ENCODE measurements at regions not wholly inside any gene's neighbourhood (a gene's known extent, or its start where the extent isn't known, plus 50 kb on each side); places are given as distances from the start of the nearest gene placed in this dataset.
A peak's percentile ranks its signal among the peaks of the same experiment; 100 is the strongest.

GRCh38 chr3:194852831-194853508 is 167.3 kb downstream of the FAM43A start:
- no peak for DNase-seq
- Mint-ChIP-seq H3K4me3 (no peak overlapping the region), H3K36me3 (ENCODE audit: insufficient read depth in 1 of 3, low read depth in 3 of 3) (no peaks in the 10 kb centered on the region), H3K9me3 (no peaks in the 10 kb centered on the region), H3K27me3 (ENCODE audit: low read depth) (peaks cover 4% of the 10 kb centered on the region), H3K27ac (peak overlapping the region in 1 of 3 experiments; percentile 69; a peak in 1 of 7 replicates), H3K4me1 (peaks cover 14 to 20% of the 10 kb centered on the region in 2 experiments)
- no CpG with 5 or more reads among the region's 16 CpGs for WGBS (ENCODE audit: extremely low coverage, insufficient read length, low lambda C conversion rate)
- Histone ChIP-seq H3K4me1 (ENCODE audit: insufficient read depth, low read length) (no peaks in the 10 kb centered on the region), H3K79me1 (ENCODE audit: insufficient read depth, low read depth, low read length, poor library complexity, severe bottlenecking) (no peaks in the 10 kb centered on the region), H3K23ac (ENCODE audit: insufficient read length, low read depth, low read length) (no peak overlapping the region), H3K56ac (ENCODE audit: insufficient read length, low read depth, low read length) (no peak overlapping the region), H2BK20ac (ENCODE audit: low read depth, low read length, poor library complexity, severe bottlenecking) (no peak overlapping the region), H4K5ac (ENCODE audit: insufficient read length, low read depth, low read length) (no peak overlapping the region), H4K20me1 (ENCODE audit: control insufficient read depth, insufficient read depth, insufficient read length) (no peaks in the 10 kb centered on the region), H3K9ac (ENCODE audit: extremely low read depth, insufficient read length, low read length) (no peak overlapping the region), H4K91ac (ENCODE audit: insufficient read length, low read depth, low read length) (no peak overlapping the region), H2BK15ac (ENCODE audit: low read depth, low read length) (no peak overlapping the region), H3K14ac (ENCODE audit: insufficient read depth, low read length) (no peak overlapping the region), H3T11ph (ENCODE audit: low read length) (no peak overlapping the region), H3K79me2 (ENCODE audit: insufficient read depth, low read length) (no peaks in the 10 kb centered on the region), H3K27ac (ENCODE audit: insufficient read length, low read depth, low read length) (no peak overlapping the region), H2BK12ac (ENCODE audit: insufficient read length, low read depth, low read length) (no peak overlapping the region), H3K18ac (ENCODE audit: insufficient read length, low read depth, low read length) (no peak overlapping the region), H3K4ac (ENCODE audit: low read depth, low read length) (no peak overlapping the region), H3K4me2 (ENCODE audit: insufficient read depth, insufficient read length, low read length) (no peak overlapping the region), H2AK5ac (ENCODE audit: insufficient read length, low read length) (no peak overlapping the region), H3K9me3 (ENCODE audit: control insufficient read depth, low read depth, low read length) (no peaks in the 10 kb centered on the region), H3K23me2 (ENCODE audit: insufficient read length, low read depth, low read length, poor library complexity, severe bottlenecking) (no peaks in the 10 kb centered on the region), H4K8ac (replicated peaks; ENCODE audit: insufficient read length, low read depth, low read length) (no peak overlapping the region), H2AFZ (ENCODE audit: low read length) (no peak overlapping the region), H3K27me3 (ENCODE audit: insufficient read depth, low read length) (no peaks in the 10 kb centered on the region), H2BK5ac (ENCODE audit: insufficient read length, low read length) (no peak overlapping the region), H2BK120ac (ENCODE audit: low read depth, low read length, poor library complexity, severe bottlenecking) (no peak overlapping the region)
- no peak for TF ChIP-seq CTCF (conservative IDR thresholded peaks at IDR 0.05)
